Left cardiac atrium (tissue), 4 donors: ENCODE measurements at regions not wholly inside any gene's neighbourhood (a gene's known extent, or its start where the extent isn't known, plus 50 kb on each side); places are given as distances from the start of the nearest gene placed in this dataset.

ENCODE experiments used
- ATAC-seq, 2 donors: fragments of 200-7000 bp; cut with Tn5 transposase; one replicate each; pipeline ENCODE4 v1.9.1; 2020; ENCODE audit warnings: mild to moderate bottlenecking in 2 of 2, moderate library complexity in 2 of 2
- DNase-seq: peaks from one replicate; pipeline ENCODE4 v3.0.0-alpha.2; 2020
- intact Hi-C, 2 donors: fragments of 100-400 bp; cut with DNase I; formaldehyde crosslinking; loops; one replicate each; pipeline versions ENCODE4 v1.14.1 to v1.15.1; 2022 to 2023
- donor health status: DM: no; HTN: yes; CAD: no.
- donor health status: DM: no; HTN: yes; CAD: no; lungs with severe emphysema.
- donor health status: DM: yes; HTN: yes; CAD: no.
- donor health status: Dilated cardiomyopathy.

DNA sequence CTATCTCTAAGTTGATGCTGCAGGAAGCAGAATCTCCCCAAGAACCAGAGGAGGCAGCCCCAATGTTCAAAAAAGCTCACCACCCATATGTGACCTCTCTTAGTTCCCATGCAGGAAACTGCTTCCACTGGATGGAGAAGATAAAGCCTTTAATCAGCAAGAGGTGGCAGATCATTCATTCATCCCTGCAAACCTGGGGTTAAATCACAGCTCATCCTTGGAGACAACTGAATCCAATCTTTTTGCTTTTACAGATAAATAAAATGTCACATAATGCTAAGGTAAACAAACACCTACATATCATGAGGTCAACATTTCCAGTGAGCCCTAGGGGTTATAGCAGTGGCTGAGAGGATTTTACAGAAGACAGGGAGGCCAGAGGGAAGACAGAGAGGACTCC, 112.7 kb upstream of the CD93 start:
- no peak for DNase-seq
- intact Hi-C loops = no loop called here
- ATAC-seq = no peak

DNA sequence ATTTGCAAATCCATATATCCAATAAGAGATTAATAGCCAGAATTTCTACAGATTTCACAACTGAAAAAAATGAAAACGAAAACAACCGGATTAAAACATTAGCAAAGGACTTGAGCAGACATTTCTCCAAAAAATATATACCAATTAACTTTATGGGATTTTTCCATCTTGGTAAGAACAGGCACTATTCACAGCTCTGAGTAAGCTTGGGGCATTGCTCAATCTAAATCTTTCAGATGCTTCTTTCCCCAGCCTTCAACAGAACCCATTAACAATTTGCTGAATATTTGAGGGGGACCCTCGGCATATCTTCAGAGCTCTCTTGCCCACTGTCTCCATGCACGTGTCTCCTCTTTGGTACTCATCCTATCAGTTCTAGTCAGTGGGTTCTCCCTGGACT, 111.7 kb upstream of the CD93 start:
- DNase-seq = no peak
- no peak for ATAC-seq
- intact Hi-C loops = no loop called here

DNA sequence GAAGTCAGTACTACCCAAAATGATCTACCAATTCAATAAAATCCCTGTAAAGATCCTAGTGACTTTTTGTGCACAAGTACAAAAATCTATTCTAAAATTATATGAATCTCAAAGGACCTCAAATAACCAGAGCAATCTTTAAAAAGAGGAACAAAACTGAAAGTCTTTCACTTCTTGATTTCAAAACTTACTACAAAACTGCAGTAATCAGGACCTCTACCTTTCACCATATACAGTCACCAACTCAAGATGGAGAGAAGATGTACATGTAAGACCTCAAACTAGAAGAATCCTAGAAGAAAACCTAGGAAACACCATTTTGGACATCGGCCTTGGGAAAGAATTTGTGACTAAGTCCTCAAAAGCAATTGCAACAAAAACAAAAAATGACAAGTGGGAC, 109.5 kb upstream of the CD93 start:
- ATAC-seq (no peak), DNase-seq (no peak)
- intact Hi-C loops = no loop called here

DNA sequence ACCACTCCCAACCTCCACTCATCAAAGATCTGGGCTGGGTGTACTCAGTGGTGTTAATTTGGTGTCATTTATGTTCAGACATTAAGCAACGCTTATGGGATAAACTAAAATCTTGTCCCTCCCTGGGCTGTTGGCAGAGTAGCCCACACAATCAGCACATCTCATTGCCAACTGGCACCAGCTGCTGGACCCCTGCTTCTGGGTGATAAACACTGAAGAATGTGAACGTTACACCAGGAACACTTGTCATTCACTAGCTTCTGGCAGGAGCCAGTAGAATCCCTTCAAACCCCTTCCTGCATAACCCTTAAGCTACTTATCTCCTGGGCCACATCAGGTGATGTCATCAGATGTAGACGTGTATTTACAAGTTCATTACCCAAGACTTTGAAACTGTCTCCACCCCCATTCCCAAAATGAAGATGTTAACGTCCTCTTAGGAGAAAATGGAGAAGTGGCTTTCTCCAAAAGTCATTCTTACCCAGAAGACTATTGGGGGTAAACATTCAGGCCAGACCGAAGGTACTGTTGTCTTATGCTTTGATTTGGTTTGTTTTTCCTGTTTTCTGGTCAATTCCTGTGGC, 107.8 kb upstream of the CD93 start:
- ATAC-seq (no peak), DNase-seq (no peak)
- intact Hi-C loops = no loop called here

DNA sequence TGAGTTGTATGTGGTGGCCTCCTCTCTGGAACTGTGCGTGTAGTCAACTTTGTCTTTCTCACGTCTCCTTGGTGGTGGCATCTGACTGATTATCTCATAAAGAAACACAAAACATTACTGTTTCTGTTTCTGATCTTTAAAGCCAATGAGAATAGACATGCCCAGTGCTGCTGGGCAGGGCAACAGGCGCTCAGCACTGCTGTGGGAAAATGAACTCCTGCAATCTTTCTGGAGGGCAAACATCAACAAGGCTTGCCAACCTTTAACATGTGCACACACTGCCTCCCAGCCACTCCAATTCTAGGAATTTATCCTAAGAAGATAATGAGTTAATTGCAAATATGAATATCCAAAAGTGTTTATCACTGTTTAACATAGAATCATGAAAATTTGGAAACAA, 106.3 kb upstream of the CD93 start:
- intact Hi-C loops = no loop called here
- ATAC-seq = no peak
- no peak for DNase-seq

DNA sequence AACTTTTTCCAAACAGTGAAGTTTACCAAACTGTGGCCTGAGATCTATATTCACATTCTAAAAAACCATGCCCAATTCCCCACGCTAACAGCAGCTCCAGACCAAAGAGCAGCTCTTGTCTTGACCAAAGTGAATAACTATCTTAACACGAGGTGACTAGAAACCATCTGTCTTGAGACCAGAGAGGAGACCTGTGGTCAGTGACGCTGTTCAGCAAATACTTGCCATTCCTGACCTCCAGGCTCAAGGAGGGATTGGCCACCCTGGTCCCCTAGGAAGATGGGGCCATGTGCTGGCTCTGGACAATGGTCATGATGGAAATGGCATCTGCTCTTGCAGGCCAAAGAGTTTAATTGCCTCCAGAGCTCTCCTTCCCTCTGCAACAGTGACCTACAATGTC, 104.4 kb upstream of the CD93 start:
- DNase-seq (no peak), ATAC-seq (no peak)
- intact Hi-C loops = no loop called here

DNA sequence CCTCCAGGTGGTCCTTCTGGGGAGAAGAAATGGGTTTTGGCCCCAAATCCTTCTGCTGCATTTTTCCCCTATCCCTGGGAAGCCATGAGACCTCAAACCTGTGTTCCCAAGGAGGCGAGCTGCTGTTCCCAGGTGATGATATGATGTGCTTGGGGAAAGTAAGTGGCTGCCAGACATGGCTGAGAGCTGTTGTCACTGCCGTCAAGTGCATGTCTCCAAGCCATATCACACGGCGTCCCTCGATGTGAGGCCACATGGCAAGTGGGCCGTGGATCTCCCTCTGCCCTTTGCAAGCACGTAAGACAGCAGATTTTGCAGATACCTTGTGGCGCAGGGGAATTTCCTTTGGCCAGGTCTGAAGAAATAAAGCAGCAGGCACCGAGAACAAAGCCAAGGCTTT, 103.7 kb upstream of the CD93 start:
- DNase-seq = no peak
- ATAC-seq = peak in 1 of 2 donors; percentile 34
- intact Hi-C loops = no loop called here

GRCh38 chr20:23189341-23189740, 103.2 kb upstream of the CD93 start:
- intact Hi-C loops = no loop called here
- no peak for ATAC-seq
- no peak for DNase-seq

- no peak for ATAC-seq
- DNase-seq = no peak
- intact Hi-C loops = no loop called here
These were observed 102.4 kb upstream of the CD93 start for GRCh38 chr20:23188377-23189169.

GRCh38 chr20:23187751-23188150, 101.6 kb upstream of the CD93 start:
- intact Hi-C loops = no loop called here

GRCh38 chr20:23186808-23187207, 100.7 kb upstream of the CD93 start:
- intact Hi-C loops = no loop called here
- DNase-seq = no peak
- ATAC-seq = no peak

More at GRCh38 chr20:23187751-23188150, 101.6 kb upstream of the CD93 start:
- DNase-seq (peak; percentile 38), ATAC-seq (peak; percentile 57 to 92)

- DNase-seq (peak; percentile 78), ATAC-seq (peak; percentile 79 to 87)
- intact Hi-C loops = no loop called here
These were observed 94.4 kb upstream of the CD93 start for GRCh38 chr20:23180451-23180921.

DNA sequence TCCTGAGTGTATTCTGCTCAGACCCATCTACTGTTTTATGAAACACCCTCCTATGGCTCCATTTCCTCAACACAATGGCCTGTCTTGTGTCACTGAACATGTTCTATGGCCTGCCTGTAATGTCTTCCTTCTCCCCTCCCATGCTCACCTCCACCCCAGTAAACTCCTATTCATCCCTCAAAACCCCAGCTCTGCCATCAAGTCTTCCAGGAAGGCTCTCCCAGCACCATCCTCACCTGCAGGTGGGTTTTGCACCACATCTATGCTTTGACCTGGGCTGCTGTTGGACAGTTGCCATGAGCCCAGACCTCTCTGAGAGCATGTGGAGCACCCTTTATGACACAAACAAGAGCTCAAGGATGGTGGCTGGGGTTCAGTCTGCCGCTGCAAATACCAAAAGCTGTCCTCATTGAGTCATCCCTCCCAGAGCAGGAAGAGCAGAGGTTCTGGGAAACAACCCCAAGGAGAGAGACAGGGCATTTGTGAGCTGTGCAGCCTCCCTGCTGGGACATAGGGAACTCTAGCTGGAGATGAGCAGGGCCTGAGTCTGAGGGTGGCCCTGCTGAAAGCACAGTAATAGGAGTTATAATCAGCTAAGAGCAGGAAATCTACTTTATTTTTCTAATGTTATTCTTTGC, 93.8 kb upstream of the CD93 start:
- intact Hi-C loops = no loop called here
- DNase-seq (no peak), ATAC-seq (peak; percentile 48 to 68)

DNA sequence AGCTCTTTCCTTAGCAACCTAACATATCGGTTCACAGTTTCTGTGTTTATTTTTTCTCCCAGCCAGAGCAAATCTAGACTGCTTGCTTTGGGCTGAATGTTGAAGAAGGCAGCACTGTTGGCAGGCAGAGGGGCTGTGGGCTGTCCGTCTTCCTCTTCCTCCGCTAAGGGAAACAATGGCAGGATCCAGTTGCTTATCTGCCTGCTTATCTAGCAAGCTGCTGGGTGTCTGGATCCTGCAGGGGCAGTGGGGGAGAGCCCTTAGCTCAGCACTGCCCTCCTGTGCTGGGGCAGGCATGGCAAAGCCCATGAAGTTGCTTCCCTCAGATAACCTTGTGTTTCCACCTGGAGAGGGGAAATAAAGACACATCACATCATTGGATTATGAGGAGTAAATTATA, 92.7 kb upstream of the CD93 start:
- DNase-seq (peak; percentile 67), ATAC-seq (peak; percentile 58 to 80)
- intact Hi-C loops = no loop called here

DNA sequence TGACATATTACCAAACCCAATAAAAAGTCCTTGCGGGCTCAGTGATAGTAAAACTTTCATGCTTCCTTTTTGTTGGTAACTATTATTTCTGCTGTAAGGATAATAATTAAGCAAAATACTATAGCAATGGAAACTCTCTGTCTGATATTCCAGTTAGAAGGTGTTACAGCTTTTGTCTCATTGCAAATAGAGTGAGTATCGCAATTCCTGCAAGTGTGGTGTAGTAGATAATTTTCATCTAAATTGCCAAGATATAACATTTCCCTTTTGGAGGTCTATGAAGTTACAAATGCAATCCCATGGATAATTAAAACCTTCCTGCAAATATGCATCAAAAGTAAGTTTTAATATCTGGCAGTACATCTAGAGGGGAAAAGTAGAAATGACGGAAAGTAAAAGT, 88.7 kb upstream of the CD93 start:
- intact Hi-C loops = no loop called here
- ATAC-seq = no peak

GRCh38 chr20:23167431-23167830, 81.3 kb upstream of the CD93 start:
- ATAC-seq (no peak), DNase-seq (no peak)
- intact Hi-C loops = no loop called here

More for the DNA sequence above, 88.7 kb upstream of the CD93 start:
- no peak for DNase-seq

- DNase-seq (no peak), ATAC-seq (no peak)
- intact Hi-C loops = no loop called here
These were observed 80.4 kb upstream of the CD93 start for GRCh38 chr20:23166563-23166962.

DNA sequence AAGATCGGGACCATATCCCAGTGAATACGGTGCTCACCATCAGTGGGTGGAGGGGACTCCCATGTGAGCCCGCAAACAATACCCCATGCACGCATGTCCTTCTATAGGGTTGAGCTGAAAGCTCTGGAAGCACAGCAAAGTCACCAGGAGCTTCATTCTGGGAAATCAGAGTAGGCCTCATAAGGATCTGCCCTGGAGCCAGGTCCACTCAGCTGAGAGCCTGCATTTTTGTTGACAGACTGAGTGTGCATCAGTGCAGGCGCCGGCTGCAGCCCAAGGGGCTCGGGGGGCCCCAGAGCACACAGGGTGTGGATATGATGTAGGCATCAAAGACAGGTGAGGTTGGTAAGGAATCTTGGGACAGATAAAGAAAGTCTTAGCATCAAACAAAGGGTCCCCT, 79.8 kb upstream of the CD93 start:
- no peak for ATAC-seq
- intact Hi-C loops = no loop called here
- no peak for DNase-seq

DNA sequence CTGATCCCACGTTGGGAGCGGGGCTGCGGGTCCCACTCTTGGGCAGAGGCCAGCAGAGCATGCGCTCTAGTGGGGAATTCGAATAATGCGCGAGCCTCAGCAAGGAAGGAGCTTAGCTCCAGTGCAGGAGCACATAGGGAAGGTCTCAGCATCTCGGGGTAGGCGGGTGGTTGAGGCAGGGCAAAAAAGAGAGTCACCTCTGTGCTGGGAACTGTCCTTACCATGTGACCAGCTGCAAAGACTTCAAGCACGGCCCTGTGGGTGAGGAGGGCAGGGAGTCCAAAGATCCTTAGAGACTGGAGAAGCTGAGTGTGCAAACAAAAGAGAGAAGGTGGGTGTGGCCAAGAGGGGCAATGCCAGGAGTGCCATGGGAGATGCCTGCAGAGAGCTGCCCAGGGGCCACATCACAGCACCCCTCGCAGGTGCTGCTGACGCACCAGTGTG, 79.2 kb upstream of the CD93 start:
- intact Hi-C loops = no loop called here

DNA sequence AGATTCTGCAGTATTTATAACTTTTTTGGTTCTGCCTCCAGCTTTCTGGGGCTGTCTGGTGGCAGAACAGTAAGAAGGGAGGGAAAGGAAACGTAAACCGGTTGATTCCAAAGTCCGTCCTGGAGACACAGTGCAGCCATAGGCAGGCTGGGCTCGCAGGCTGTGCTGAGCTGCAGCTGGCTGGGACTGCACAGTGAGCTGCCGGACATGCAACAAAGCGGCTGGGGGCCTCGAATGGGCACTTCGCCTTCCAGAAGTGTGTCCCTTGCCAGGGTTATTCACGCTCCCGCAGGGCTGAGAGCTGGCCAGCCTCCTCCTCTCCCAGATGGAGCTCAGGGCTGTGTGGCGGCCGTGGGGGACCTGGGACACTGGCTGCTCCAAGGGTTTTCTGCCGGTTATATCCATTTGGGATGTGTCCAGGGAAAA, 78.1 kb upstream of the CD93 start:
- ATAC-seq = peak in 1 of 2 donors; percentile 54
- intact Hi-C loops = no loop called here
- no peak for DNase-seq

More for the DNA sequence above, 79.2 kb upstream of the CD93 start:
- no peak for DNase-seq
- no peak for ATAC-seq
